HepG2 (cell line): ENCODE measurements at regions not wholly inside any gene's neighbourhood (a gene's known extent, or its start where the extent isn't known, plus 50 kb on each side); places are given as distances from the start of the nearest gene placed in this dataset.

Experiments
- ATAC-seq: fragments of 200-7000 bp; cut with Tn5 transposase; 3 replicates; pipeline ENCODE4 v1.9.1; 2020; ENCODE audit warnings: mild to moderate bottlenecking, moderate library complexity
- BruUV-seq: library from RNA; stranded (reverse); fragments of 400-500 nt; replicated peaks from 2 replicates; lab custom pipeline; 2021; lab: Mats Ljungman, UMichigan
- CTCF ChIA-PET: fragments of 300-600 bp; formaldehyde crosslinking; extraction: SDS; loops from one replicate; lab custom pipeline; 2021; ENCODE audit warnings: low total read pairs, inconsistent platforms, low intra/inter-chr PET ratio; lab: Yijun Ruan, JAX
- POLR2A ChIA-PET: fragments of 350-600 bp; sonication (Branson Sonifier 250); formaldehyde crosslinking; loops from one replicate; lab custom pipeline; 2020; ENCODE audit warnings: antibody characterized with exemption, inconsistent platforms; lab: Yijun Ruan, JAX
- DNase-seq: peaks from one replicate; pipeline ENCODE4 v3.0.0-alpha.2; 2015; ENCODE audit warnings: low spot score
- FAIRE-seq: peaks from 3 replicates; lab custom pipeline; 2011; peaks lifted over from hg19 to GRCh38; lab: Jason Lieb, UNC
- H2AFZ ChIP-seq: one replicate; pipeline ENCODE4 v1.6.1; 2011; ENCODE audit warnings: low read length, inconsistent platforms
- H3K27ac ChIP-seq: fragments of 300-600 bp; 3 replicates; pipeline ENCODE4 v1.8.0; 2011; ENCODE audit warnings: mixed run types, mild to moderate bottlenecking, mixed read lengths, low read length, inconsistent platforms; ENCODE audit not compliant: insufficient read depth; ENCODE audit errors: extremely low read length
- H3K27me3 ChIP-seq, 2 experiments: fragments of 200-600 bp in 1 of 2; 2 replicates in 1 of 2; 3 replicates in 1 of 2; pipeline versions ENCODE4 v1.6.0 to v1.8.0; 2011; ENCODE audit warnings: low read length in 2 of 2, mild to moderate bottlenecking in 2 of 2, moderate library complexity in 2 of 2, inconsistent platforms in 1 of 2; ENCODE audit not compliant: insufficient read depth in 2 of 2, control insufficient read depth in 1 of 2
- H3K36me3 ChIP-seq, 2 experiments: fragments of 200-600 bp in 1 of 2; replicated peaks in 1 of 2; 2 replicates in 1 of 2; 3 replicates in 1 of 2; pipeline versions ENCODE4 v1.5.1 to v1.8.0; 2011; ENCODE audit warnings: low read length in 2 of 2, inconsistent platforms in 1 of 2; ENCODE audit not compliant: insufficient read depth in 2 of 2, control insufficient read depth in 1 of 2
- H3K4me1 ChIP-seq: 2 replicates; pipeline ENCODE4 v1.5.1; 2012; ENCODE audit warnings: low read length, inconsistent platforms; ENCODE audit not compliant: insufficient read depth
- H3K4me2 ChIP-seq: 2 replicates; pipeline ENCODE4 v1.6.0; 2011; ENCODE audit warnings: low read depth, low read length, inconsistent platforms
- H3K4me3 ChIP-seq, 3 experiments: fragments of 200-600 bp in 1 of 3; sonication (generic), shearing (Covaris generic) in 1 of 3; replicated peaks in 1 of 3; 2 replicates each; pipeline ENCODE4 v1.5.1; 2011 to 2016; ENCODE audit warnings: low read length in 3 of 3, inconsistent platforms in 2 of 3, low read depth in 2 of 3, mild to moderate bottlenecking in 2 of 3, control low read depth in 1 of 3, mixed read lengths in 1 of 3; ENCODE audit not compliant: insufficient read depth in 1 of 3
- H3K79me2 ChIP-seq: one replicate; pipeline ENCODE4 v1.6.1; 2011; ENCODE audit warnings: low read length, inconsistent platforms; ENCODE audit not compliant: insufficient read depth
- H3K9ac ChIP-seq: 2 replicates; pipeline ENCODE4 v1.6.0; 2011; ENCODE audit warnings: mild to moderate bottlenecking, low read depth, low read length, inconsistent platforms; ENCODE audit not compliant: insufficient read depth
- H3K9me3 ChIP-seq: 2 replicates; pipeline ENCODE4 v1.5.1; 2012; ENCODE audit warnings: mild to moderate bottlenecking, low read length
- H4K20me1 ChIP-seq: 2 replicates; pipeline ENCODE4 v1.6.0; 2011; ENCODE audit warnings: inconsistent platforms, mild to moderate bottlenecking, low read length, moderate library complexity; ENCODE audit not compliant: insufficient read depth
- KDM2A ChIP-seq: sonication (generic); formaldehyde crosslinking; IDR thresholded peaks from 2 replicates; pipeline ENCODE4 v1.4.0; 2020; ENCODE audit warnings: low read depth, missing genetic modification reagents, borderline replicate concordance
- MYNN ChIP-seq: sonication (generic); formaldehyde crosslinking; IDR thresholded peaks from 2 replicates; pipeline ENCODE4 v1.4.0; 2020; ENCODE audit warnings: mild to moderate bottlenecking, low read depth, missing genetic modification reagents
- REXO4 ChIP-seq: sonication (generic); formaldehyde crosslinking; IDR thresholded peaks from 2 replicates; pipeline ENCODE4 v1.8.0; 2022; ENCODE audit warnings: missing genetic modification reagents, mild to moderate bottlenecking, borderline replicate concordance
- SOX5 ChIP-seq: IDR thresholded peaks from 2 replicates; pipeline ENCODE4 v1.6.1; 2016; ENCODE audit warnings: borderline replicate concordance
- TEAD2 ChIP-seq: sonication (generic); formaldehyde crosslinking; IDR thresholded peaks from 2 replicates; pipeline ENCODE4 v1.9.0; 2021; ENCODE audit warnings: missing genetic modification reagents
- ZNF331 ChIP-seq: sonication (generic); formaldehyde crosslinking; IDR thresholded peaks from 2 replicates; pipeline ENCODE4 v1.4.0; 2020; ENCODE audit warnings: missing genetic modification reagents
- ZNF629 ChIP-seq: sonication (generic); formaldehyde crosslinking; conservative IDR thresholded peaks from 2 replicates; pipeline ENCODE4 v1.5.0; 2020; ENCODE audit warnings: missing genetic modification reagents
- WGBS: methylation state at CpG from one replicate; pipeline ENCODE4 v1.1.6; 2017; ENCODE audit warnings: low lambda C conversion rate; 5-methylcytosine and 5-hydroxymethylcytosine counted together
- in situ Hi-C: cut with HindIII; loops from 2 replicates; pipeline ENCODE4 v1.10.0; 2017; ENCODE audit warnings: low pct_unique_long_range_greater_than_20kb; ENCODE audit not compliant: extremely low pct_ligation_motif_present
- intact Hi-C: fragments of 100-400 bp; cut with micrococcal nuclease; formaldehyde crosslinking; loops from one replicate; pipeline ENCODE4 v1.10.0; 2022; ENCODE audit not compliant: unreplicated experiment
- TF ChIP-seq, protein P1 (sequence below): sonication (generic); formaldehyde crosslinking; IDR thresholded peaks from 2 replicates; pipeline ENCODE4 v1.4.0; 2020; ENCODE audit warnings: mild to moderate bottlenecking, missing genetic modification reagents
- TF ChIP-seq, protein P2 (sequence below): sonication (generic); formaldehyde crosslinking; IDR thresholded peaks from 2 replicates; pipeline ENCODE4 v1.5.1; 2020; ENCODE audit warnings: missing genetic modification reagents, mild to moderate bottlenecking, borderline replicate concordance

DNA sequence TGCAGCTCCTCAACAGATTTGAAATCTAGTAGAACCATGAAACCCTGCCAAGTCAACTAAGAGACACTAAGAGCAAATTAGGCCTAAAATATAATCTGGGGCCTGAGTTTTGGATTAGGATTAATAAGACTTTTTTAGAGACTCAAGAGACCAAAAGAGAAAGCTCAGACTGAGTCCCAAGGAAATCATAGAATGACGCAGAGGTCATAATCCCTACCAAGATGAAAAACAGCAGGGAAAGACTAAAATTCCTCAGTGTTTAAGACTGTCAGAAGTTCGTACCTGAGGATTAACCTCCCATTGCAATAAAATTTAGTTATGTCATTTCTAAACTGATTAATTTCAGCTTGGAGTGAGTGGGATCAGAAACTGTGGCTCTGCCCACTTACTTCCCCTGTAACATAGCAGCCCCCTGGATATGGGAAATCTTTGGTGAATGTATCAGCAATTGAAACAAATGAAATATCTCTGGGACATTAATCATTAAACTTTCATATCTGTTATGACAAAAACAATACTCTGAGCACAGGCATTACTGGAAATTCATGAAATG is 200.3 kb downstream of the EDN1 start:
- Histone ChIP-seq H3K27ac (no peak overlapping the region), H3K4me2 (no peak overlapping the region), H3K79me2 (no peaks in the 10 kb centered on the region), H3K36me3 (no peaks in the 10 kb centered on the region), H2AFZ (no peak overlapping the region), H3K9me3 (no peaks in the 10 kb centered on the region), H3K4me3 (no peak overlapping the region), H3K27me3 (0 out of 5 replicates have a peak, but pooled peaks cover 0 to 4% of the 10 kb centered on the region in 2 experiments), H3K4me1 (0 out of 2 replicates have a peak, but pooled peaks cover 4% of the 10 kb centered on the region), H4K20me1 (no peaks in the 10 kb centered on the region), H3K9ac (no peak overlapping the region)
- CTCF ChIA-PET, result no interaction called here
- BruUV-seq, result no TSS peak
- FAIRE-seq (no peak), ATAC-seq (no peak), DNase-seq (no peak)
- WGBS, result 32% methylated on average over 2 of the region's 2 CpGs
- TF ChIP-seq, protein P1, sequence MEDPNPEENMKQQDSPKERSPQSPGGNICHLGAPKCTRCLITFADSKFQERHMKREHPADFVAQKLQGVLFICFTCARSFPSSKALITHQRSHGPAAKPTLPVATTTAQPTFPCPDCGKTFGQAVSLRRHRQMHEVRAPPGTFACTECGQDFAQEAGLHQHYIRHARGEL, result no peak
- TF ChIP-seq KDM2A (CRISPR knock-in tag), result no peak
- TF ChIP-seq REXO4 (CRISPR knock-in tag), result no peak
- no peak for TF ChIP-seq TEAD2 (CRISPR knock-in tag)
- no peak for TF ChIP-seq SOX5 (CRISPR knock-in tag)
- no peak for TF ChIP-seq ZNF331
- no peak for TF ChIP-seq MYNN (CRISPR knock-in tag)
- no peak for TF ChIP-seq ZNF629 (CRISPR knock-in tag)
- TF ChIP-seq, protein P2, sequence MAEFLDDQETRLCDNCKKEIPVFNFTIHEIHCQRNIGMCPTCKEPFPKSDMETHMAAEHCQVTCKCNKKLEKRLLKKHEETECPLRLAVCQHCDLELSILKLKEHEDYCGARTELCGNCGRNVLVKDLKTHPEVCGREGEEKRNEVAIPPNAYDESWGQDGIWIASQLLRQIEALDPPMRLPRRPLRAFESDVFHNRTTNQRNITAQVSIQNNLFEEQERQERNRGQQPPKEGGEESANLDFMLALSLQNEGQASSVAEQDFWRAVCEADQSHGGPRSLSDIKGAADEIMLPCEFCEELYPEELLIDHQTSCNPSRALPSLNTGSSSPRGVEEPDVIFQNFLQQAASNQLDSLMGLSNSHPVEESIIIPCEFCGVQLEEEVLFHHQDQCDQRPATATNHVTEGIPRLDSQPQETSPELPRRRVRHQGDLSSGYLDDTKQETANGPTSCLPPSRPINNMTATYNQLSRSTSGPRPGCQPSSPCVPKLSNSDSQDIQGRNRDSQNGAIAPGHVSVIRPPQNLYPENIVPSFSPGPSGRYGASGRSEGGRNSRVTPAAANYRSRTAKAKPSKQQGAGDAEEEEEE (CRISPR knock-in tag), result no peak
- intact Hi-C loops (no loop called here), in situ Hi-C loops (no loop called here)
- POLR2A ChIA-PET, result no interaction called here
